ENCODE measurements at regions not wholly inside any gene's neighbourhood (a gene's known extent, or its start where the extent isn't known, plus 50 kb on each side); places are given as distances from the start of the nearest gene placed in this dataset.
"Not testable (repeated sequence)": the region's sequence is repeated elsewhere in the genome, so short reads cannot be mapped to it uniquely, and the experiment has no call there.

- Histone ChIP-seq H4K20me1 (ENCODE audit: insufficient read depth) (no peaks in the 10 kb centered on the region), H3K4me2 (ENCODE audit: low read length) (no peak overlapping the region), H3K9ac (ENCODE audit: low read length) (no peak overlapping the region), H3K9me2 (ENCODE audit: insufficient read depth, low read length) (no peaks in the 10 kb centered on the region), H3K36me3 (ENCODE audit: insufficient read depth, low read length) (peaks cover 9% of the 10 kb centered on the region), H3K79me2 (replicated peaks; ENCODE audit: insufficient read depth, low read length) (peaks cover 28% of the 10 kb centered on the region), H3K27ac (ENCODE audit: low read length) (no peak overlapping the region), H3K27me3 (ENCODE audit: insufficient read depth, low read depth, low read length) (no peaks in the 10 kb centered on the region), H3F3A (ENCODE audit: insufficient read depth, low read length, poor library complexity, severe bottlenecking) (no peaks in the 10 kb centered on the region), H3K4me3 (ENCODE audit: low read length) (no peak overlapping the region), H2AFZ (ENCODE audit: low read depth, low read length) (no peak overlapping the region), H3K9me3 (ENCODE audit: low read length) (peaks cover 6% of the 10 kb centered on the region)
- TF ChIP-seq EP300 (conservative IDR thresholded peaks at IDR 0.05; ENCODE audit: poor library complexity, severe bottlenecking) = no peak
Measured at GRCh38 chr17:63024716-63025115, 58.7 kb downstream of the TANC2 start.

GRCh38 chr17:63025637-63026036, 59.6 kb downstream of the TANC2 start:
- not testable (repeated sequence) for H3K4me3 ChIP-seq (ENCODE audit: low read length); H3K27me3 ChIP-seq (ENCODE audit: insufficient read depth, low read depth, low read length); H3K9me2 ChIP-seq (ENCODE audit: insufficient read depth, low read length); H3K9ac ChIP-seq (ENCODE audit: low read length); H3K27ac ChIP-seq (ENCODE audit: low read length); H3K36me3 ChIP-seq (ENCODE audit: insufficient read depth, low read length); H4K20me1 ChIP-seq (ENCODE audit: insufficient read depth); H3F3A ChIP-seq (ENCODE audit: insufficient read depth, low read length, poor library complexity, severe bottlenecking); H3K4me2 ChIP-seq (ENCODE audit: low read length); H3K9me3 ChIP-seq (ENCODE audit: low read length); H2AFZ ChIP-seq (ENCODE audit: low read depth, low read length)
- peaks cover 28% of the 10 kb centered on the region for H3K79me2 ChIP-seq (replicated peaks; ENCODE audit: insufficient read depth, low read length)

- Histone ChIP-seq H3K79me2 (replicated peaks; ENCODE audit: insufficient read depth, low read length) (peaks cover 6% of the 10 kb centered on the region), H3K27ac (ENCODE audit: low read length) (no peak overlapping the region), H3K36me3 (ENCODE audit: insufficient read depth, low read length) (no peaks in the 10 kb centered on the region), H2AFZ (ENCODE audit: low read depth, low read length) (no peak overlapping the region), H4K20me1 (ENCODE audit: insufficient read depth) (no peaks in the 10 kb centered on the region), H3K27me3 (ENCODE audit: insufficient read depth, low read depth, low read length) (no peaks in the 10 kb centered on the region), H3K9ac (ENCODE audit: low read length) (no peak overlapping the region), H3K9me2 (ENCODE audit: insufficient read depth, low read length) (no peaks in the 10 kb centered on the region), H3K9me3 (ENCODE audit: low read length) (no peaks in the 10 kb centered on the region), H3K4me2 (ENCODE audit: low read length) (no peak overlapping the region), H3K4me3 (ENCODE audit: low read length) (no peak overlapping the region), H3F3A (ENCODE audit: insufficient read depth, low read length, poor library complexity, severe bottlenecking) (no peaks in the 10 kb centered on the region)
- TF ChIP-seq SMC3 (conservative IDR thresholded peaks at IDR 0.05; ENCODE audit: poor library complexity) = no peak
- no peak for TF ChIP-seq MXI1 (conservative IDR thresholded peaks at IDR 0.05; ENCODE audit: poor library complexity, severe bottlenecking)
- TF ChIP-seq EZH2 (IDR thresholded peaks at IDR 0.05; ENCODE audit: borderline replicate concordance, insufficient read depth, low read length, poor library complexity, severe bottlenecking) = no peak
- TF ChIP-seq REST (IDR thresholded peaks at IDR 0.05; ENCODE audit: borderline replicate concordance) = no peak
- no peak for TF ChIP-seq POLR2AphosphoS5 (IDR thresholded peaks at IDR 0.05)
- TF ChIP-seq CTCF (IDR thresholded peaks at IDR 0.05; ENCODE audit: poor library complexity, severe bottlenecking) = no peak
- TF ChIP-seq EP300 (conservative IDR thresholded peaks at IDR 0.05; ENCODE audit: poor library complexity, severe bottlenecking) = no peak
- no peak for TF ChIP-seq RAD21 (conservative IDR thresholded peaks at IDR 0.05)
- no peak for TF ChIP-seq TAF1 (IDR thresholded peaks at IDR 0.05; ENCODE audit: low read depth)
Measured at GRCh38 chr17:63029541-63029940, 63.5 kb downstream of the TANC2 start.
